GM06990 (cell line): ENCODE measurements at regions not wholly inside any gene's neighbourhood (a gene's known extent, or its start where the extent isn't known, plus 50 kb on each side); places are given as distances from the start of the nearest gene placed in this dataset.
"Not testable (repeated sequence)": the region's sequence is repeated elsewhere in the genome, so short reads cannot be mapped to it uniquely, and the experiment has no call there.

Source experiments
- DNase-seq: peaks from one replicate; pipeline ENCODE4 v3.0.0-alpha.2; 2011; ENCODE audit not compliant: insufficient read length; ENCODE audit errors: extremely low read depth
- H3K27me3 ChIP-seq: replicated peaks from 2 replicates; pipeline ENCODE4 v1.6.0; 2011; ENCODE audit warnings: low read length; ENCODE audit not compliant: control insufficient read depth, insufficient read depth
- H3K36me3 ChIP-seq: 2 replicates; pipeline ENCODE4 v1.5.1; 2011; ENCODE audit warnings: low read length; ENCODE audit not compliant: control insufficient read depth, insufficient read depth
- H3K4me3 ChIP-seq: replicated peaks from 2 replicates; pipeline ENCODE4 v1.5.1; 2011; ENCODE audit warnings: low read depth, mild to moderate bottlenecking, control low read depth, low read length
- TF ChIP-seq, protein P1 (sequence below): IDR thresholded peaks from 2 replicates; pipeline ENCODE4 v1.5.1; 2011; ENCODE audit warnings: low read length, control low read depth, mild to moderate bottlenecking, inconsistent platforms; ENCODE audit not compliant: insufficient read depth, poor library complexity, severe bottlenecking

- DNase-seq = no peak
- no peaks in the 10 kb centered on the region for H3K27me3 ChIP-seq
- H3K4me3 ChIP-seq = no peak overlapping the region
- no peaks in the 10 kb centered on the region for H3K36me3 ChIP-seq
- TF ChIP-seq, protein P1, sequence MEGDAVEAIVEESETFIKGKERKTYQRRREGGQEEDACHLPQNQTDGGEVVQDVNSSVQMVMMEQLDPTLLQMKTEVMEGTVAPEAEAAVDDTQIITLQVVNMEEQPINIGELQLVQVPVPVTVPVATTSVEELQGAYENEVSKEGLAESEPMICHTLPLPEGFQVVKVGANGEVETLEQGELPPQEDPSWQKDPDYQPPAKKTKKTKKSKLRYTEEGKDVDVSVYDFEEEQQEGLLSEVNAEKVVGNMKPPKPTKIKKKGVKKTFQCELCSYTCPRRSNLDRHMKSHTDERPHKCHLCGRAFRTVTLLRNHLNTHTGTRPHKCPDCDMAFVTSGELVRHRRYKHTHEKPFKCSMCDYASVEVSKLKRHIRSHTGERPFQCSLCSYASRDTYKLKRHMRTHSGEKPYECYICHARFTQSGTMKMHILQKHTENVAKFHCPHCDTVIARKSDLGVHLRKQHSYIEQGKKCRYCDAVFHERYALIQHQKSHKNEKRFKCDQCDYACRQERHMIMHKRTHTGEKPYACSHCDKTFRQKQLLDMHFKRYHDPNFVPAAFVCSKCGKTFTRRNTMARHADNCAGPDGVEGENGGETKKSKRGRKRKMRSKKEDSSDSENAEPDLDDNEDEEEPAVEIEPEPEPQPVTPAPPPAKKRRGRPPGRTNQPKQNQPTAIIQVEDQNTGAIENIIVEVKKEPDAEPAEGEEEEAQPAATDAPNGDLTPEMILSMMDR = no peak
These were observed 114.8 kb upstream of the FIBIN start for GRCh38 chr11:26878959-26879581.

DNA sequence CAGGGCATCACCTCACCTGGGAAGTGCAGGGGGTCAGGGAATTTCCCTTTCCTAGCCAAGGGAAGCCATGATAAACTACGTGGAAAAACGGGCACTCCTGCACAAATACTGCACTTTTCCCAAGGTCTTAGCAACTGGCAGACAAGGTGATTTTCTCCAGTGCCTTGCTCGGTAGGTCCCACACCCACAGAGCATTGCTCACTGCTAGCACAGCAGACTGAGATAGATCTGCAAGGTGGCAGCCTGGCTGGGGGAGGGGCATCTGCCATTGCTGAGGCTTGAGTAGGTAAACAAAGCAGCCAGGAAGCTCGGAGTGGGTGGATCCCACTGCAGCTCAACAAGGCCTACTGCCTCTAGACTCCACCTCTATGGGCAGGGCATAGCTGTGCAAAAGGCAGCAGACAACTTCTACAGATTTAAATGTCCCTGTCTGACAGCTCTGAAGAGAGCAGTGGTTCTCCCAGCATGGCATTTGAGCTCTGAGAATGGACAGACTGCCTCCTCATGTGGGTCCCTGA, 111.5 kb upstream of the FIBIN start:
- not testable (repeated sequence) for DNase-seq, H3K36me3 ChIP-seq, H3K4me3 ChIP-seq, H3K27me3 ChIP-seq

- Histone ChIP-seq H3K36me3 (no peaks in the 10 kb centered on the region), H3K27me3 (no peaks in the 10 kb centered on the region), H3K4me3 (no peak overlapping the region)
- TF ChIP-seq, protein P1 = no peak
- DNase-seq = no peak
These were observed 102.4 kb upstream of the FIBIN start for GRCh38 chr11:26891501-26891900.

GRCh38 chr11:26896719-26897118, 97.2 kb upstream of the FIBIN start:
- no peak overlapping the region for H3K4me3 ChIP-seq
- TF ChIP-seq, protein P1 = no peak
- DNase-seq = no peak
- no peaks in the 10 kb centered on the region for H3K27me3 ChIP-seq
- H3K36me3 ChIP-seq = no peaks in the 10 kb centered on the region

DNA sequence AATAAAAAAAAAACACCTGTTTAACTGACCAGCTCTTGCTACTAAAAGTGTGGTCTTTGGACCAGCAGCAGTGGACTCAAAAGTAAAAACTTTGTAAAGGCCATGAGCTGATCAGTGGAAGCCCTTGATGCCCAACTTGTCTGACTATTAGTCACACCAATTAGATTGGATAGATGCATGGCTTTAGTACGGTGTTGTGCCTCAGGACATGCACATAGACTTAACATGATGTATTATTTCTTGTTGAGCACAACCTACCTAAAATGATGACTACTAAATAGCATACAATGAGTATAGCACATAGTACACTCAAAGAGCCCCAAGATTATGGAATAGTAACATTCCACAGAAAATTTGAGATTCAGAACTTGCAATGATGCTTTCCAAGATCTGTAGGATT, 95.1 kb upstream of the FIBIN start:
- TF ChIP-seq, protein P1 = no peak

DNA sequence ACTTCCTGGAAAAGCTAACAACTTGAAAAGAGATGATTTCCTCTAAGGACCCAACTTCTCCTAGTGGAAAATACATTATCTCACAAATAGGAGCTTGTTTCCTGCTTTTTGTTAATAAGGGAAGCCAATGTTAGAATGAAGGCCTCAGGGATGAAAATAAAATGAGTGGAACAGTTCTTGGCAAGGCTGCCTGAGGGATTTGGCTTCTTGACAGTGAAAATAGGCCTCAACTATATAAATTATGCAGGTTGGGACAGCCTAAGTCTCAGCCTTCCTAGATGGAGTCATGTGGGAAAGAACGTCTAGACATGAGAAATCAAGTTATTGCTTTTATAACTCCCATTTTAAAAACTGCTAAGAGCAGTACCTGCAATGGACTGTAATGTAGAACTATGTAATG, 92.8 kb upstream of the FIBIN start:
- Histone ChIP-seq H3K36me3 (no peaks in the 10 kb centered on the region), H3K4me3 (no peak overlapping the region), H3K27me3 (no peaks in the 10 kb centered on the region)
- DNase-seq = no peak
- TF ChIP-seq, protein P1 = no peak

More for the DNA sequence above, 95.1 kb upstream of the FIBIN start:
- no peak for DNase-seq
- no peak overlapping the region for H3K4me3 ChIP-seq
- no peaks in the 10 kb centered on the region for H3K36me3 ChIP-seq
- H3K27me3 ChIP-seq = no peaks in the 10 kb centered on the region
